Neural progenitor cell (in vitro differentiated cells): ENCODE measurements at regions not wholly inside any gene's neighbourhood (a gene's known extent, or its start where the extent isn't known, plus 50 kb on each side); places are given as distances from the start of the nearest gene placed in this dataset.

ENCODE experiments used
- CTCF ChIP-seq: fragments of 200-600 bp; sonication (generic); IDR thresholded peaks from 2 replicates; pipeline ENCODE4 v1.5.1; 2017; ENCODE audit warnings: antibody characterized with exemption, mild to moderate bottlenecking
- EZH2 ChIP-seq: fragments of 200-600 bp; sonication (generic); IDR thresholded peaks from 2 replicates; pipeline ENCODE4 v1.6.1; 2017; ENCODE audit warnings: antibody characterized with exemption, mild to moderate bottlenecking, moderate library complexity
- EZH2phosphoT487 ChIP-seq: fragments of 200-600 bp; sonication (generic); IDR thresholded peaks from 2 replicates; pipeline ENCODE4 v1.6.1; 2017; ENCODE audit warnings: antibody characterized with exemption

GRCh38 chr13:105572401-105572800, 963.1 kb downstream of the EFNB2 start:
- no peak for TF ChIP-seq CTCF
- no peak for TF ChIP-seq EZH2phosphoT487
- TF ChIP-seq EZH2, result no peak
